ENCODE measurements at regions not wholly inside any gene's neighbourhood (a gene's known extent, or its start where the extent isn't known, plus 50 kb on each side); places are given as distances from the start of the nearest gene placed in this dataset.

- POLR2A ChIA-PET, result no interaction called here
- no peaks in the 10 kb centered on the region for H4K20me1 ChIP-seq (ENCODE audit: insufficient read depth, low read length)
- CTCF ChIA-PET (ENCODE audit: low intra/inter-chr PET ratio, low total read pairs), result no interaction called here
- H3K27ac ChIP-seq (ENCODE audit: extremely low read length, insufficient read depth, low read length), result no peak overlapping the region
- FAIRE-seq, result no peak
- H3K4me2 ChIP-seq (ENCODE audit: low read depth, low read length), result no peak overlapping the region
- intact Hi-C loops (cut with micrococcal nuclease; ENCODE audit: unreplicated experiment) (no loop called here), in situ Hi-C loops (cut with HindIII; ENCODE audit: extremely low pct_ligation_motif_present, low pct_unique_long_range_greater_than_20kb) (no loop called here)
- H3K9me3 ChIP-seq (ENCODE audit: low read length), result no peaks in the 10 kb centered on the region
- no peak overlapping the region for H3K9ac ChIP-seq (ENCODE audit: insufficient read depth, low read depth, low read length)
- no peak overlapping the region for H3K4me3 ChIP-seq (replicated peaks in 1 of 3; ENCODE audit: insufficient read depth in 1 of 3, low read depth in 2 of 3, low read length in 3 of 3)
- no peaks in the 10 kb centered on the region for H3K79me2 ChIP-seq (ENCODE audit: insufficient read depth, low read length)
- ATAC-seq, result no peak; the same call in 2 of the 3 replicates
- H3K27me3 ChIP-seq (ENCODE audit: control insufficient read depth in 1 of 2, insufficient read depth in 2 of 2, low read length in 2 of 2), result 0 out of 5 replicates have a peak, but pooled peaks cover 0 to 5% of the 10 kb centered on the region in 2 experiments
- no peaks in the 10 kb centered on the region for H3K36me3 ChIP-seq (replicated peaks in 1 of 2; ENCODE audit: control insufficient read depth in 1 of 2, insufficient read depth in 2 of 2, low read length in 2 of 2)
- TF ChIP-seq BRD4 (CRISPR knock-in tag; IDR thresholded peaks at IDR 0.05) (no peak), ZNF205 (CRISPR knock-in tag; IDR thresholded peaks at IDR 0.05) (no peak), ZNF558 (CRISPR knock-in tag; IDR thresholded peaks at IDR 0.05; ENCODE audit: borderline replicate concordance) (no peak), ZBTB44 (CRISPR knock-in tag; IDR thresholded peaks at IDR 0.05) (no peak), CBFB (CRISPR knock-in tag; IDR thresholded peaks at IDR 0.05) (no peak), MLX (CRISPR knock-in tag; IDR thresholded peaks at IDR 0.05) (no peak), BRCA1 (CRISPR knock-in tag; IDR thresholded peaks at IDR 0.05) (no peak), KDM2A (CRISPR knock-in tag; IDR thresholded peaks at IDR 0.05; ENCODE audit: borderline replicate concordance, low read depth) (no peak), SATB2 (CRISPR knock-in tag; IDR thresholded peaks at IDR 0.05) (no peak), RFXAP (CRISPR knock-in tag; IDR thresholded peaks at IDR 0.05; ENCODE audit: borderline replicate concordance) (no peak)
- TF ChIP-seq, protein P1, sequence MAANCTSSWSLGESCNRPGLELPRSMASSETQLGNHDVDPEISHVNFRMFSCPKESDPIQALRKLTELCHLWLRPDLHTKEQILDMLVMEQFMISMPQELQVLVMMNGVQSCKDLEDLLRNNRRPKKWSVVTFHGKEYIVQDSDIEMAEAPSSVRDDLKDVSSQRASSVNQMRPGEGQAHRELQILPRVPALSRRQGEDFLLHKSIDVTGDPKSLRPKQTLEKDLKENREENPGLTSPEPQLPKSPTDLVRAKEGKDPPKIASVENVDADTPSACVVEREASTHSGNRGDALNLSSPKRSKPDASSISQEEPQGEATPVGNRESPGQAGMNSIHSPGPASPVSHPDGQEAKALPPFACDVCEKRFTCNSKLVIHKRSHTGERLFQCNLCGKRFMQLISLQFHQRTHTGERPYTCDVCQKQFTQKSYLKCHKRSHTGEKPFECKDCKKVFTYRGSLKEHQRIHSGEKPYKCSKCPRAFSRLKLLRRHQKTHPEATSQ (CRISPR knock-in tag; IDR thresholded peaks at IDR 0.05; ENCODE audit: borderline replicate concordance), result no peak
- 11% methylated on average over 8 of the region's 8 CpGs for WGBS (ENCODE audit: low lambda C conversion rate)
- BruUV-seq (replicated peaks), result no TSS peak
- no peak overlapping the region for H2AFZ ChIP-seq (ENCODE audit: low read length)
- H3K4me1 ChIP-seq (ENCODE audit: insufficient read depth, low read length), result no peaks in the 10 kb centered on the region
- no peak for DNase-seq (ENCODE audit: low spot score)
Measured at GRCh38 chr2:173647681-173648311, 293.1 kb downstream of the CDCA7 start.

Data from HepG2 (cell line).